Breast epithelium (tissue), 4 donors: ENCODE measurements at regions not wholly inside any gene's neighbourhood (a gene's known extent, or its start where the extent isn't known, plus 50 kb on each side); places are given as distances from the start of the nearest gene placed in this dataset.
A peak's percentile ranks its signal among the peaks of the same experiment; 100 is the strongest.
"Not testable (repeated sequence)": the region's sequence is repeated elsewhere in the genome, so short reads cannot be mapped to it uniquely, and the experiment has no call there.

Source experiments
- DNase-seq, 2 donors: peaks; one replicate each; pipeline ENCODE4 v3.0.0-alpha.2; 2019; ENCODE audit warnings: low spot score in 2 of 2
- H3K27ac ChIP-seq, 2 donors: fragments of 200-600 bp; sonication (generic) in 1 of 2; one replicate each; pipeline ENCODE4 v1.5.1; 2016 to 2019; ENCODE audit warnings: mild to moderate bottlenecking in 1 of 2
- H3K27me3 ChIP-seq, 2 donors: fragments of 200-600 bp; sonication (generic) in 1 of 2; one replicate each; pipeline versions ENCODE4 v1.5.1 to v1.6.0; 2017 to 2019; ENCODE audit warnings: control low read depth in 1 of 2, mild to moderate bottlenecking in 1 of 2
- H3K36me3 ChIP-seq: fragments of 200-600 bp; one replicate; pipeline ENCODE4 v1.5.1; 2019
- H3K4me1 ChIP-seq, 2 donors: fragments of 200-600 bp; sonication (generic); one replicate each; pipeline ENCODE4 v1.5.1; 2016 to 2019; ENCODE audit warnings: control low read depth in 1 of 2
- H3K4me3 ChIP-seq, 3 donors: fragments of 200-600 bp; sonication (generic); 1 replicate in 2 of 3; 2 replicates in 1 of 3; pipeline ENCODE4 v1.5.1; 2016 to 2019; ENCODE audit warnings: mild to moderate bottlenecking in 3 of 3, moderate library complexity in 2 of 3
- H3K9me3 ChIP-seq, 2 donors: fragments of 200-600 bp; sonication (generic) in 1 of 2; one replicate each; pipeline ENCODE4 v1.5.1; 2016 to 2019; ENCODE audit warnings: control low read depth in 1 of 2
- CTCF ChIP-seq, 3 donors: fragments of 450-650 bp; IDR thresholded peaks; one replicate each; pipeline ENCODE4 v1.5.1; 2016 to 2017; ENCODE audit warnings: antibody characterized with exemption in 3 of 3, mild to moderate bottlenecking in 3 of 3, moderate library complexity in 3 of 3
- POLR2A ChIP-seq: fragments of 450-650 bp; IDR thresholded peaks from one replicate; pipeline ENCODE4 v1.6.1; 2016; ENCODE audit warnings: antibody characterized with exemption, mild to moderate bottlenecking, moderate library complexity
- POLR2AphosphoS5 ChIP-seq, 3 donors: sonication (generic); formaldehyde crosslinking; IDR thresholded peaks; one replicate each; pipeline ENCODE4 v1.6.1; 2017; ENCODE audit warnings: antibody characterized with exemption in 3 of 3
- intact Hi-C: fragments of 100-400 bp; cut with DNase I; formaldehyde crosslinking; loops from one replicate; pipeline ENCODE4 v1.15.1; 2023; ENCODE audit warnings: low total_unique reads

GRCh38 chr22:26082866-26083265, 86.4 kb upstream of the SEZ6L start:
- Histone ChIP-seq H3K4me3 (no peak overlapping the region), H3K27me3 (peaks cover 0 to 15% of the 10 kb centered on the region in 2 donors), H3K27ac (no peak overlapping the region), H3K9me3 (no peaks in the 10 kb centered on the region), H3K36me3 (no peaks in the 10 kb centered on the region), H3K4me1 (no peaks in the 10 kb centered on the region)
- TF ChIP-seq CTCF (IDR thresholded peaks at IDR 0.05) (no peak), POLR2A (no peak), POLR2AphosphoS5 (IDR thresholded peaks at IDR 0.05) (no peak)
- no peak for DNase-seq
- intact Hi-C loops, result no loop called here

GRCh38 chr22:26086359-26086758, 82.9 kb upstream of the SEZ6L start:
- no peak for DNase-seq
- H3K27ac ChIP-seq, result no peak overlapping the region
- peaks cover 0 to 9% of the 10 kb centered on the region in 2 donors for H3K27me3 ChIP-seq

GRCh38 chr22:26087816-26088215, 81.4 kb upstream of the SEZ6L start:
- intact Hi-C loops, result no loop called here
- no peak for DNase-seq
- Histone ChIP-seq H3K9me3 (no peaks in the 10 kb centered on the region), H3K4me3 (no peak overlapping the region), H3K27ac (no peak overlapping the region), H3K4me1 (no peaks in the 10 kb centered on the region), H3K27me3 (peaks cover 0 to 15% of the 10 kb centered on the region in 2 donors), H3K36me3 (no peaks in the 10 kb centered on the region)
- no peak for TF ChIP-seq POLR2A
- TF ChIP-seq CTCF (IDR thresholded peaks at IDR 0.05), result no peak
- TF ChIP-seq POLR2AphosphoS5 (IDR thresholded peaks at IDR 0.05), result no peak

More at GRCh38 chr22:26086359-26086758, 82.9 kb upstream of the SEZ6L start:
- Histone ChIP-seq H3K4me3 (no peak overlapping the region), H3K36me3 (no peaks in the 10 kb centered on the region), H3K4me1 (no peaks in the 10 kb centered on the region), H3K9me3 (no peaks in the 10 kb centered on the region)
- TF ChIP-seq CTCF (IDR thresholded peaks at IDR 0.05) (peak in 1 of 3 donors; percentile 9), POLR2AphosphoS5 (IDR thresholded peaks at IDR 0.05) (no peak)
- intact Hi-C loops, result no loop called here

- intact Hi-C loops, result no loop called here
- Histone ChIP-seq H3K4me3 (no peak overlapping the region), H3K4me1 (no peaks in the 10 kb centered on the region), H3K27ac (no peak overlapping the region), H3K36me3 (no peaks in the 10 kb centered on the region), H3K9me3 (no peaks in the 10 kb centered on the region), H3K27me3 (peaks cover 0 to 15% of the 10 kb centered on the region in 2 donors)
- DNase-seq, result no peak
- TF ChIP-seq CTCF (IDR thresholded peaks at IDR 0.05), result no peak
- no peak for TF ChIP-seq POLR2A
- TF ChIP-seq POLR2AphosphoS5 (IDR thresholded peaks at IDR 0.05), result no peak
Measured at GRCh38 chr22:26090821-26091220, 78.4 kb upstream of the SEZ6L start.

- intact Hi-C loops, H3K4me3 ChIP-seq, H3K9me3 ChIP-seq, DNase-seq, H3K36me3 ChIP-seq, H3K4me1 ChIP-seq, H3K27ac ChIP-seq: not testable (repeated sequence)
- H3K27me3 ChIP-seq, result peaks cover 0 to 16% of the 10 kb centered on the region in 2 donors
Measured at GRCh38 chr22:26094497-26094896, 74.8 kb upstream of the SEZ6L start.
